Globus pallidus (tissue), 1 donor: ENCODE measurements at regions not wholly inside any gene's neighbourhood (a gene's known extent, or its start where the extent isn't known, plus 50 kb on each side); places are given as distances from the start of the nearest gene placed in this dataset.

Source experiments
- DNase-seq: peaks from one replicate; pipeline ENCODE4 v3.0.0-alpha.2; 2015; ENCODE audit warnings: low spot score

DNA sequence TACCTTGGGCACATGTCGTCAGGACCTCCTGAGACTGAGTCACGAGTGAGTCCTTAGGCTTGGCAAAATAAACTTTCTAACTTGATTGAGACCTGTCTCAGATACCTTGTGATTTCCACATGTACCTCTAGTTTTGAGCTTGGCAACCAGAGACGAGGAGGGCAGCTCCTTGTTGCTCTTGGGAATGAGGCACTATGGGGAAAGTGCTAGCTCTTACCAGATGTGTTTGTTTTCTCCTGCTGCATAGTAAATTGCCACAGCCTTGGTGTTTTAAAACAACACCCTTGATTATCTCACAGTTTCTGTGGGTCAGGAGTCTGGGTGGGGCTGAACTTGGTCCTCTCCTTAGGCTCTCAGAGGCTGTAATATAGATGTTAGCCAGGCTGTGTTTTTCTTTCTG, 59.1 kb upstream of the MAML3 start:
- DNase-seq = no peak

GRCh38 chr4:140212646-140213045, 58.7 kb upstream of the MAML3 start:
- no peak for DNase-seq

GRCh38 chr4:140212194-140212593, 58.2 kb upstream of the MAML3 start:
- no peak for DNase-seq

DNA sequence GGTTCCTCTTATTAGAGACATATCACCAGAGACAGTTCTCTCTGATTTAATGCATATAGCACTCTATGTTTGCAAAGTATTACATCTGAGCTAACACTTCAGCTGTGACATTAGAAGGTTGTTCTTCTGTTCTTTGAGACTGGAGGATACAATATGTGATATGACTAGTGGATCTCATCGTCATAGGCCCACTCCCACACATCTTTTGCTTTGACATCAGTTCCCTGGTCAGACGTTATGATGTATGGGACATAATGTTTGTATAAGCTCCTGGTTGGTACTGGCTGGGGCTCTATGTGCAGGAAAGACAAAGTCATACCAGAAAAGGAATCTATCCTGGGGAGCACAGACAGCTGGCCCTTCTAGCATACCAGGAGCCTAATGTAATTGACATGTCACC, 57.7 kb upstream of the MAML3 start:
- DNase-seq = no peak

DNA sequence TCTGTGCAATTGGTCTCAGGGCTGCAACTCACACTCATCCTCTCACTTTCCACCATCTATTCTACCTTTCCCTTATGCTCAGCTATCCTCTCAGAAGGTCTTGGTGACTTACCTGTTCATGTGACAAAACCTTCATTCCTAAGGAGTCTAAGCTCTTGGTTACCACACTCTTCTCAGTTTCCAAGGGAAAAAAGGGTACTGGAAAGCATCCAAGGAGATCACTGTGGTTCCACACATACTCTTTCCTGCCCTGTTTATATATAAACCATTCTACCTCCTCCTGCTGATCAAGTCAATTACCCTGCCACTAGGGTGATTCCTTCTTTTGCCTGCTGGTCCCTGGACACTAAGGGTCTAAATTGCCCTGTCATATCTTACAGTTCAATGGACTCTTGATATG, 57.2 kb upstream of the MAML3 start:
- no peak for DNase-seq

- no peak for DNase-seq
These were observed 54.9 kb upstream of the MAML3 start for GRCh38 chr4:140208921-140209320.
